ENCODE measurements at regions not wholly inside any gene's neighbourhood (a gene's known extent, or its start where the extent isn't known, plus 50 kb on each side); places are given as distances from the start of the nearest gene placed in this dataset.

- Histone ChIP-seq H4K8ac (ENCODE audit: low read depth, low read length) (no peak overlapping the region), H3K9ac (ENCODE audit: low read depth, low read length, poor library complexity) (no peak overlapping the region), H2BK12ac (ENCODE audit: low read length) (no peak overlapping the region), H3K27ac (replicated peaks; ENCODE audit: low read length) (no peak overlapping the region), H2BK5ac (ENCODE audit: low read length) (no peak overlapping the region), H3K27me3 (ENCODE audit: control insufficient read depth in 3 of 3, insufficient read depth in 3 of 3, low read depth in 1 of 3, low read length in 3 of 3) (peaks cover 0 to 2% (median 0%) of the 10 kb centered on the region in 3 experiments), H2BK120ac (ENCODE audit: low read depth, low read length) (no peak overlapping the region), H3K18ac (ENCODE audit: low read length) (no peak overlapping the region), H3K14ac (ENCODE audit: low read length) (no peak overlapping the region), H3K4me3 (ENCODE audit: low read length in 2 of 2) (no peak overlapping the region), H3K4me2 (ENCODE audit: insufficient read depth, low read length, poor library complexity, severe bottlenecking) (no peak overlapping the region), H3K4me1 (ENCODE audit: control insufficient read depth in 2 of 2, insufficient read depth in 1 of 2, low read depth in 1 of 2, low read length in 2 of 2) (peaks cover 2% of the 10 kb centered on the region in 2 donors), H3K9me3 (replicated peaks in 1 of 2; ENCODE audit: control insufficient read depth in 2 of 2, insufficient read depth in 1 of 2, low read depth in 1 of 2, low read length in 2 of 2) (peaks cover 0 to 3% of the 10 kb centered on the region in 2 donors), H3K4ac (ENCODE audit: low read length) (no peak overlapping the region), H2AK5ac (ENCODE audit: low read depth, low read length) (no peak overlapping the region), H2BK15ac (ENCODE audit: low read length) (no peak overlapping the region), H3K79me1 (ENCODE audit: low read depth, low read length) (no peaks in the 10 kb centered on the region), H3K23ac (ENCODE audit: low read depth, low read length, poor library complexity) (no peak overlapping the region), H2AFZ (ENCODE audit: low read length) (no peak overlapping the region), H3K36me3 (replicated peaks in 1 of 2; ENCODE audit: control insufficient read depth in 2 of 2, insufficient read depth in 2 of 2, low read length in 2 of 2) (no peaks in the 10 kb centered on the region), H4K91ac (ENCODE audit: low read depth, low read length, poor library complexity) (no peak overlapping the region)
- WGBS, 2 donors (ENCODE audit: extremely low coverage in 2 of 2, insufficient read length in 2 of 2, insufficient replicate concordance in 1 of 2), result no CpG with 5 or more reads among the region's 2 CpGs
- no peak for DNase-seq (ENCODE audit: low spot score)
Observed at GRCh38 chr11:113618360-113618759, 87.7 kb downstream of the TMPRSS5 start.

DNA sequence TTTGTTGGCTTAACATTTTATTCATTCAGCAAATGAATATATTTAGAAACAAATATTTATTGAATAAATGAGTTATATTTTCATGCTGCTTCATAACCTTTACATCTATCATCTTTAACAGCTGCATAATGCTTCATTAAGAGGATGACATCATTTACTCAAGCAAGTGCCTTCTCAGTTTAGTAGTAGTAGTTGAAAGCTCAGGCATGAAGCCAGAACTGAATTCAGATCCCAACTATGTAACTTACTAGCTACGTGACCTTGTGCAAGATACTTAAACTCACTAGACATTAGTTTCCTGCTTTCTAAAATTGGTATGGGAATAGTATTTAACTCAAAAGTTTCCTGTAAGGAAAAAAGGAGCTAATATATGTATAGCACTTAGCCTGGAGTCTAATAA is 90.3 kb downstream of the TMPRSS5 start:
- no peaks in the 10 kb centered on the region for H3K36me3 ChIP-seq (replicated peaks in 1 of 2; ENCODE audit: control insufficient read depth in 2 of 2, insufficient read depth in 2 of 2, low read length in 2 of 2)
- no peak overlapping the region for H3K27ac ChIP-seq (replicated peaks; ENCODE audit: low read length)
- no CpG with 5 or more reads among the region's 1 CpG for WGBS, 2 donors (ENCODE audit: extremely low coverage in 2 of 2, insufficient read length in 2 of 2, insufficient replicate concordance in 1 of 2)
- no peak overlapping the region for H2AK5ac ChIP-seq (ENCODE audit: low read depth, low read length)
- no peak overlapping the region for H2AFZ ChIP-seq (ENCODE audit: low read length)
- no peak overlapping the region for H4K8ac ChIP-seq (ENCODE audit: low read depth, low read length)
- H3K9me3 ChIP-seq (replicated peaks in 1 of 2; ENCODE audit: control insufficient read depth in 2 of 2, insufficient read depth in 1 of 2, low read depth in 1 of 2, low read length in 2 of 2), result no peaks in the 10 kb centered on the region
- no peak overlapping the region for H2BK5ac ChIP-seq (ENCODE audit: low read length)
- H3K9ac ChIP-seq (ENCODE audit: low read depth, low read length, poor library complexity), result no peak overlapping the region
- no peak overlapping the region for H2BK15ac ChIP-seq (ENCODE audit: low read length)
- no peak overlapping the region for H3K4ac ChIP-seq (ENCODE audit: low read length)
- DNase-seq (ENCODE audit: low spot score), result no peak
- no peak overlapping the region for H3K14ac ChIP-seq (ENCODE audit: low read length)
- peaks cover 0 to 2% of the 10 kb centered on the region in 2 donors for H3K4me1 ChIP-seq (ENCODE audit: control insufficient read depth in 2 of 2, insufficient read depth in 1 of 2, low read depth in 1 of 2, low read length in 2 of 2)
- no peaks in the 10 kb centered on the region for H3K79me1 ChIP-seq (ENCODE audit: low read depth, low read length)
- H3K23ac ChIP-seq (ENCODE audit: low read depth, low read length, poor library complexity), result no peak overlapping the region
- no peak overlapping the region for H3K18ac ChIP-seq (ENCODE audit: low read length)
- H2BK12ac ChIP-seq (ENCODE audit: low read length), result no peak overlapping the region
- no peak overlapping the region for H4K91ac ChIP-seq (ENCODE audit: low read depth, low read length, poor library complexity)
- peaks cover 0 to 2% (median 0%) of the 10 kb centered on the region in 3 experiments for H3K27me3 ChIP-seq (ENCODE audit: control insufficient read depth in 3 of 3, insufficient read depth in 3 of 3, low read depth in 1 of 3, low read length in 3 of 3)
- H3K4me2 ChIP-seq (ENCODE audit: insufficient read depth, low read length, poor library complexity, severe bottlenecking), result no peak overlapping the region
- H3K4me3 ChIP-seq (ENCODE audit: low read length in 2 of 2), result no peak overlapping the region
- H2BK120ac ChIP-seq (ENCODE audit: low read depth, low read length), result no peak overlapping the region

DNA sequence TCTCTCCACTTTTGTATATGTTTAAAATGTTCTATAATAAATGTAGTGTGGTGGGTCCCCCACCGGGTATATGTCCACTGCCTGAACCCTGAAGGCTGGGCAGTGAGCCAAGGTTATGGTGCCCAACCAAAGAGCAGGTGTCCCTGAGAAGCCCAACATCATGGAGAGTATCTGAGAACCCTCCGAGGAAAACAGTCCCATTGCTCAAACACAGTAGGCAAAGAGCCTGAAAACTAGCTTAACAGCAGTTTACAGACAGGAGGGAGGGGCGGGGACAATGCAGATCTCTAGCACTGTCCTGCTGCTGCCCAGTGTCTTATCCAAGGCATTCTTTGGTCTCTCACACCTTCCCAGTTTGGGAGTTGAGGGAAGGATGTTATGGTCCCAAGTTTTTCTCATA is 91.0 kb downstream of the TMPRSS5 start:
- H3K14ac ChIP-seq (ENCODE audit: low read length), result no peak overlapping the region
- H2BK15ac ChIP-seq (ENCODE audit: low read length), result no peak overlapping the region
- no peak overlapping the region for H3K18ac ChIP-seq (ENCODE audit: low read length)
- WGBS, 2 donors (ENCODE audit: extremely low coverage in 2 of 2, insufficient read length in 2 of 2, insufficient replicate concordance in 1 of 2), result no CpG with 5 or more reads among the region's 3 CpGs
- no peak overlapping the region for H2BK5ac ChIP-seq (ENCODE audit: low read length)
- no peaks in the 10 kb centered on the region for H3K79me1 ChIP-seq (ENCODE audit: low read depth, low read length)
- no peak overlapping the region for H2AFZ ChIP-seq (ENCODE audit: low read length)
- H2BK12ac ChIP-seq (ENCODE audit: low read length), result no peak overlapping the region
- H3K4me3 ChIP-seq (ENCODE audit: low read length in 2 of 2), result no peak overlapping the region
- H3K4ac ChIP-seq (ENCODE audit: low read length), result no peak overlapping the region
- H3K9ac ChIP-seq (ENCODE audit: low read depth, low read length, poor library complexity), result no peak overlapping the region
- DNase-seq (ENCODE audit: low spot score), result no peak
- peaks cover 0 to 2% of the 10 kb centered on the region in 2 donors for H3K4me1 ChIP-seq (ENCODE audit: control insufficient read depth in 2 of 2, insufficient read depth in 1 of 2, low read depth in 1 of 2, low read length in 2 of 2)
- no peak overlapping the region for H2BK120ac ChIP-seq (ENCODE audit: low read depth, low read length)
- no peak overlapping the region for H3K23ac ChIP-seq (ENCODE audit: low read depth, low read length, poor library complexity)
- H3K4me2 ChIP-seq (ENCODE audit: insufficient read depth, low read length, poor library complexity, severe bottlenecking), result no peak overlapping the region
- no peak overlapping the region for H2AK5ac ChIP-seq (ENCODE audit: low read depth, low read length)
- H3K27ac ChIP-seq (replicated peaks; ENCODE audit: low read length), result no peak overlapping the region
- H3K36me3 ChIP-seq (replicated peaks in 1 of 2; ENCODE audit: control insufficient read depth in 2 of 2, insufficient read depth in 2 of 2, low read length in 2 of 2), result no peaks in the 10 kb centered on the region
- H3K27me3 ChIP-seq (ENCODE audit: control insufficient read depth in 3 of 3, insufficient read depth in 3 of 3, low read depth in 1 of 3, low read length in 3 of 3), result peaks cover 0 to 2% (median 0%) of the 10 kb centered on the region in 3 experiments
- H3K9me3 ChIP-seq (replicated peaks in 1 of 2; ENCODE audit: control insufficient read depth in 2 of 2, insufficient read depth in 1 of 2, low read depth in 1 of 2, low read length in 2 of 2), result no peaks in the 10 kb centered on the region
- peak overlapping the region; percentile 86 for H4K8ac ChIP-seq (ENCODE audit: low read depth, low read length)
- H4K91ac ChIP-seq (ENCODE audit: low read depth, low read length, poor library complexity), result no peak overlapping the region

- no peak for DNase-seq (ENCODE audit: low spot score)
- Histone ChIP-seq H3K27ac (replicated peaks; ENCODE audit: low read length) (no peak overlapping the region), H4K91ac (ENCODE audit: low read depth, low read length, poor library complexity) (no peak overlapping the region), H3K27me3 (ENCODE audit: control insufficient read depth in 3 of 3, insufficient read depth in 3 of 3, low read depth in 1 of 3, low read length in 3 of 3) (peaks cover 0 to 2% (median 0%) of the 10 kb centered on the region in 3 experiments), H3K4me2 (ENCODE audit: insufficient read depth, low read length, poor library complexity, severe bottlenecking) (no peak overlapping the region), H2AK5ac (ENCODE audit: low read depth, low read length) (no peak overlapping the region), H2BK5ac (ENCODE audit: low read length) (no peak overlapping the region), H3K18ac (ENCODE audit: low read length) (no peak overlapping the region), H2BK120ac (ENCODE audit: low read depth, low read length) (no peak overlapping the region), H2BK12ac (ENCODE audit: low read length) (no peak overlapping the region), H3K4me3 (ENCODE audit: low read length in 2 of 2) (no peak overlapping the region), H3K23ac (ENCODE audit: low read depth, low read length, poor library complexity) (no peak overlapping the region), H3K4me1 (ENCODE audit: control insufficient read depth in 2 of 2, insufficient read depth in 1 of 2, low read depth in 1 of 2, low read length in 2 of 2) (peaks cover 0 to 2% of the 10 kb centered on the region in 2 donors), H3K9ac (ENCODE audit: low read depth, low read length, poor library complexity) (no peak overlapping the region), H2BK15ac (ENCODE audit: low read length) (no peak overlapping the region), H4K8ac (ENCODE audit: low read depth, low read length) (no peak overlapping the region), H3K4ac (ENCODE audit: low read length) (no peak overlapping the region), H2AFZ (ENCODE audit: low read length) (no peak overlapping the region), H3K79me1 (ENCODE audit: low read depth, low read length) (no peaks in the 10 kb centered on the region), H3K14ac (ENCODE audit: low read length) (no peak overlapping the region), H3K9me3 (replicated peaks in 1 of 2; ENCODE audit: control insufficient read depth in 2 of 2, insufficient read depth in 1 of 2, low read depth in 1 of 2, low read length in 2 of 2) (no peaks in the 10 kb centered on the region), H3K36me3 (replicated peaks in 1 of 2; ENCODE audit: control insufficient read depth in 2 of 2, insufficient read depth in 2 of 2, low read length in 2 of 2) (no peaks in the 10 kb centered on the region)
- WGBS, 2 donors (ENCODE audit: extremely low coverage in 2 of 2, insufficient read length in 2 of 2, insufficient replicate concordance in 1 of 2), result no CpG with 5 or more reads among the region's 2 CpGs
Observed at GRCh38 chr11:113614097-113614496, 92.0 kb downstream of the TMPRSS5 start.
